Heart left ventricle (tissue), 16 donors: ENCODE measurements at regions not wholly inside any gene's neighbourhood (a gene's known extent, or its start where the extent isn't known, plus 50 kb on each side); places are given as distances from the start of the nearest gene placed in this dataset.
"Not testable (repeated sequence)": the region's sequence is repeated elsewhere in the genome, so short reads cannot be mapped to it uniquely, and the experiment has no call there.

Experiments
- ATAC-seq, 4 donors: fragments of 200-7000 bp; cut with Tn5 transposase; one replicate each; pipeline ENCODE4 v1.9.1; 2020 to 2022; ENCODE audit warnings: moderate library complexity in 4 of 4, mild to moderate bottlenecking in 3 of 4, moderate number of reproducible peaks in 1 of 4
- DNase-seq, 5 donors: peaks; one replicate each; pipeline ENCODE4 v3.0.0-alpha.2; 2020
- H3K27ac ChIP-seq, 12 donors: fragments of 200-600 bp; sonication (generic) in 4 of 12; one replicate each; pipeline versions ENCODE4 v1.5.0 to v1.8.0; 2016 to 2022; ENCODE audit warnings: mild to moderate bottlenecking in 2 of 12
- H3K27me3 ChIP-seq, 9 donors: fragments of 200-600 bp; sonication (generic) in 2 of 9; one replicate each; pipeline versions ENCODE4 v1.5.1 to v1.8.0; 2016 to 2022; ENCODE audit warnings: mild to moderate bottlenecking in 3 of 9
- H3K36me3 ChIP-seq, 9 donors: fragments of 200-600 bp; sonication (generic) in 2 of 9; one replicate each; pipeline versions ENCODE4 v1.5.0 to v1.8.0; 2018 to 2022; ENCODE audit warnings: mild to moderate bottlenecking in 2 of 9
- H3K4me1 ChIP-seq, 12 donors: fragments of 200-600 bp; sonication (generic) in 4 of 12; one replicate each; pipeline versions ENCODE4 v1.5.0 to v1.8.0; 2016 to 2022; ENCODE audit warnings: mild to moderate bottlenecking in 3 of 12
- H3K4me3 ChIP-seq, 12 donors: fragments of 200-600 bp; sonication (generic) in 4 of 12; one replicate each; pipeline versions ENCODE4 v1.5.0 to v1.8.0; 2017 to 2022; ENCODE audit warnings: mild to moderate bottlenecking in 9 of 12, moderate library complexity in 4 of 12
- H3K9me3 ChIP-seq, 12 donors: fragments of 200-600 bp; sonication (generic) in 4 of 12; one replicate each; pipeline versions ENCODE4 v1.5.0 to v1.8.0; 2016 to 2022; ENCODE audit warnings: mild to moderate bottlenecking in 1 of 12
- CTCF ChIP-seq, 12 donors: fragments of 200-600 bp; sonication (generic) in 4 of 12; IDR thresholded peaks; one replicate each; pipeline versions ENCODE4 v1.5.0 to v1.8.0; 2018 to 2022; ENCODE audit warnings: antibody characterized with exemption in 12 of 12, mild to moderate bottlenecking in 5 of 12
- POLR2A ChIP-seq, 2 donors: fragments of 450-650 bp; IDR thresholded peaks; one replicate each; pipeline ENCODE4 v1.6.1; 2017; ENCODE audit warnings: antibody characterized with exemption in 2 of 2, mild to moderate bottlenecking in 2 of 2, moderate library complexity in 2 of 2
- WGBS, 4 donors: extraction: QIAGEN DNeasy Blood & Tissue Kit in 2 of 4; methylation state at CpG; one replicate each; pipeline versions ENCODE4 v1.1.5 to v1.1.7; 2013 to 2018; 5-methylcytosine and 5-hydroxymethylcytosine counted together
- intact Hi-C, 10 donors: fragments of 100-400 bp; cut with DNase I; formaldehyde crosslinking; loops; one replicate each; pipeline versions ENCODE4 v1.11.1 to v1.14.2; 2022
- donor health status: ischemic (EF 13 %, LVEDD 7.1; RV severe dilation, severe dysfunction).
- donor health status: healthy with polysubstance abuse.
- donor health status: DM: no; HTN: yes; CAD: no.
- donor health status: DM: no; HTN: no; CAD: no.
- donor health status: ischemic (EF 25% LVEDD 6.9; RV normal size, moderate dysfunction).
- donor health status: ischemic (EF 25% LVEDD 5.7; RV mildly dilated, moderate dysfunction).
- donor health status: healthy.
- donor health status: DM: yes; HTN: yes; CAD: no.
- donor health status: ischemic (EF 35%, LVEDD 5.7; RV mildly dilated, moderate dysfunction).
- donor health status: nonischemic (EF 11% LVEDD 7.7; RV severe dilation, severe dysfunction).
- donor health status: DM: yes; HTN: yes; CAD: no.
- donor health status: PGD.
- donor health status: ischemic (EF 29% LVEDD 5.4; RV normal size, mild dysfunction).
- donor health status: nonischemic (EF 23%, LVEDD 6.1; RV moderate dilation, normal function).

DNA sequence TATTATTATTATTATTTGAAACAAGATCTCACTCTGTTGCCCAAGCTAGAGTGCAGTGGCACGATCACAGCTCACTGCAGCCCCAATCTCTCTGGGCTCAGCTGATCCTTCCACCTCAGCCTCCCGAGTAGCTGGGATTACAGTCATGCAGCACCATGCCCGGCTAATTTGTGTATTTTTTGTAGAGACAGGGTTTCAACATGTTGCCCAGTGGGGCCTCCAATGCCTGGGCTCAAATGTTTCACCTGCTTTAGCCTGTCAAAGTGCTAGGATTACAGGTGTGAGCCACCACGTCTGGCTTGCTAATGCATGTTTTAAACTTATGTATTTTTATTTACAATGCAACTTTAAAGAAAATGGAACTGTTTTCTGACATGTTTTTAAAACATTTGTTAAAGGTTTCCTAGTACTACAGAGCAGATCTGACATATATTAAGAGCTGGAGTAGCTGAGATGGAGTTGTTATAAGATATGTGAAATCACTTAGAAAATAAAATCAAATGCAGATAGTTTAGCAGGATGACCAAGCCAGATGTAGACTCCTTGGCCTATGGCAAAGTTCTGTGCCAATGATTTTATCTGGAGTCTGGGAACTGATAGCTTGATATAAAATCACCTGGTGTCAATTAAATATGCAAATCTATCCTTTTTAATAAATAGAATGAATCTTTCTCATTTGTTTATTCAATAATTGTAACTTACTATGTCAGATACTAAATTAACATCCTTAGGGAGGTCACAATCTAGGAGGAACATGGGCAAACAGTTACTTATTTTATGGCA lies 310.1 kb upstream of the NAALADL2 start:
- peak in 1 of 4 donors; percentile 42 for ATAC-seq
- Histone ChIP-seq H3K27ac (no peak overlapping the region), H3K4me3 (no peak overlapping the region), H3K36me3 (no peaks in the 10 kb centered on the region), H3K4me1 (peaks cover 0 to 14% (median 0%) of the 10 kb centered on the region in 12 donors), H3K27me3 (no peaks in the 10 kb centered on the region), H3K9me3 (no peaks in the 10 kb centered on the region)
- 76 to 85% (median 81%) methylated on average over 4 of the region's 4 CpGs for WGBS, 4 donors
- no peak for DNase-seq
- TF ChIP-seq CTCF (IDR thresholded peaks at IDR 0.05) = no peak
- no peak for TF ChIP-seq POLR2A (IDR thresholded peaks at IDR 0.05)
- intact Hi-C loops = no loop called here

- Histone ChIP-seq H3K36me3 (no peaks in the 10 kb centered on the region), H3K27ac (no peak overlapping the region), H3K9me3 (peaks cover 0 to 8% (median 0%) of the 10 kb centered on the region in 12 donors), H3K4me3 (no peak overlapping the region), H3K27me3 (no peaks in the 10 kb centered on the region), H3K4me1 (no peaks in the 10 kb centered on the region)
- ATAC-seq = no peak
- 83 to 93% (median 87%) methylated on average over 5 of the region's 5 CpGs for WGBS, 4 donors
- intact Hi-C loops = no loop called here
- TF ChIP-seq POLR2A (IDR thresholded peaks at IDR 0.05) = no peak
- no peak for TF ChIP-seq CTCF (IDR thresholded peaks at IDR 0.05)
- no peak for DNase-seq
These were observed 277.6 kb upstream of the NAALADL2 start for GRCh38 chr3:174581558-174581957.

DNA sequence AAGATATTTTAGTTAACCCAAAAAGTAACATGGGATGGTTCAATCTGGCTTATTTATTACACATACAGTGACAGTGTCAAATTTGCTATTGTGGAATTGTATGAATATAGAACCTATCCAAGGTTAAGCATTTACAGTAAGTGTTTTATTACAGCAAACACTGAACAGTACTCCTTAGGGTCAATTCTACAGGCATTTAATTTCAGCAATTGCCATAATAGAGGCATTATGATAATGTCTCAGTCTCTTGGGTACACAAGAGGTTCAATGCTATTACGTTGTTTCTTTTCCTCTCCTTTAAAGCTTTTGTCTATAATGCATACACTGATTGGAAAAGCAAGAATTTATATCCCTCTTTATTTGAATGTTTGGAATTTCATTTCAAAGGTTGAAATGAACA lies 275.7 kb upstream of the NAALADL2 start:
- Histone ChIP-seq H3K27ac (no peak overlapping the region), H3K27me3 (no peaks in the 10 kb centered on the region), H3K4me1 (no peaks in the 10 kb centered on the region), H3K4me3 (no peak overlapping the region), H3K36me3 (no peaks in the 10 kb centered on the region), H3K9me3 (peaks cover 0 to 13% (median 0%) of the 10 kb centered on the region in 12 donors)
- DNase-seq (no peak), ATAC-seq (no peak)
- 71 to 81% (median 76%) methylated on average over 1 of the region's 1 CpG for WGBS, 4 donors
- intact Hi-C loops = no loop called here
- TF ChIP-seq POLR2A (IDR thresholded peaks at IDR 0.05) (no peak), CTCF (IDR thresholded peaks at IDR 0.05) (no peak)

- H3K36me3 ChIP-seq, ATAC-seq, H3K27me3 ChIP-seq, H3K4me1 ChIP-seq, H3K27ac ChIP-seq, intact Hi-C loops, H3K4me3 ChIP-seq, DNase-seq: not testable (repeated sequence)
- H3K9me3 ChIP-seq = peaks cover 0 to 15% (median 0%) of the 10 kb centered on the region in 12 donors
- 95 to 100% (median 96%) methylated on average over 1 of the region's 1 CpG for WGBS, 4 donors
These were observed 272.0 kb upstream of the NAALADL2 start for GRCh38 chr3:174587137-174587536.
